ENCODE measurements at regions not wholly inside any gene's neighbourhood (a gene's known extent, or its start where the extent isn't known, plus 50 kb on each side); places are given as distances from the start of the nearest gene placed in this dataset.

DNA sequence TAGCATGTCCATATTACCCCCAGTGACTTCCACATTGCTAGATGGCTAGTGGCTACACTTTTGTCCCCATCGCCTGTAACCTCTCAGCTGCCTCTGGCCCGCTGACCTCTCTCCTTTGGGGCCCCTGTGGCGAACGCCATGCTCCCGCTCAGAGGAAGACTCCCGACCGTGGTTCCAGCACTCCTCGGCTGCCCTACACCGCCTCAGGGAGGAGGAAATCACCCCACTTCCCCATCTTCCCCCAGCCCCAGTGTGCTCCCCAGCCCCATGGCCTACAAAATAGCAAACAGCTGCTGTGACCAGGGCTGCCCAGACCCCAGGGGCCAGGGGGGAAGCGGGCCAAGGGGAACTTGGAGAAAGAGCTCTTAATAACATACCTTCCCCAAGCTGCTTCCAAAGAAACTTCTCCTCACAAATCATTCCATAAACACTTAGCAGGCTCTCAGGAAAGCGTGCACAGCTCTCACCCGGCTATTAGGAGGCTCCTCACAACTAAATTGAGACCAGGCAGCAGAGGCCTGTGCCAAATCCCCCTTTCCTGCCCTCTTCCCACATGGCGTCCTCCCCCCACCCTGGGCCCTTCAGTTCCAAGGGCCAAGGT is 63.5 kb upstream of the WNT11 start:
- TF ChIP-seq CTCF (IDR thresholded peaks at IDR 0.05) (no peak), POLR2AphosphoS5 (IDR thresholded peaks at IDR 0.05; ENCODE audit: low read depth, low read length) (no peak), SIN3A (IDR thresholded peaks at IDR 0.05; ENCODE audit: borderline replicate concordance, insufficient read depth, low read depth, low read length) (no peak)
- TF ChIP-seq, protein P1, sequence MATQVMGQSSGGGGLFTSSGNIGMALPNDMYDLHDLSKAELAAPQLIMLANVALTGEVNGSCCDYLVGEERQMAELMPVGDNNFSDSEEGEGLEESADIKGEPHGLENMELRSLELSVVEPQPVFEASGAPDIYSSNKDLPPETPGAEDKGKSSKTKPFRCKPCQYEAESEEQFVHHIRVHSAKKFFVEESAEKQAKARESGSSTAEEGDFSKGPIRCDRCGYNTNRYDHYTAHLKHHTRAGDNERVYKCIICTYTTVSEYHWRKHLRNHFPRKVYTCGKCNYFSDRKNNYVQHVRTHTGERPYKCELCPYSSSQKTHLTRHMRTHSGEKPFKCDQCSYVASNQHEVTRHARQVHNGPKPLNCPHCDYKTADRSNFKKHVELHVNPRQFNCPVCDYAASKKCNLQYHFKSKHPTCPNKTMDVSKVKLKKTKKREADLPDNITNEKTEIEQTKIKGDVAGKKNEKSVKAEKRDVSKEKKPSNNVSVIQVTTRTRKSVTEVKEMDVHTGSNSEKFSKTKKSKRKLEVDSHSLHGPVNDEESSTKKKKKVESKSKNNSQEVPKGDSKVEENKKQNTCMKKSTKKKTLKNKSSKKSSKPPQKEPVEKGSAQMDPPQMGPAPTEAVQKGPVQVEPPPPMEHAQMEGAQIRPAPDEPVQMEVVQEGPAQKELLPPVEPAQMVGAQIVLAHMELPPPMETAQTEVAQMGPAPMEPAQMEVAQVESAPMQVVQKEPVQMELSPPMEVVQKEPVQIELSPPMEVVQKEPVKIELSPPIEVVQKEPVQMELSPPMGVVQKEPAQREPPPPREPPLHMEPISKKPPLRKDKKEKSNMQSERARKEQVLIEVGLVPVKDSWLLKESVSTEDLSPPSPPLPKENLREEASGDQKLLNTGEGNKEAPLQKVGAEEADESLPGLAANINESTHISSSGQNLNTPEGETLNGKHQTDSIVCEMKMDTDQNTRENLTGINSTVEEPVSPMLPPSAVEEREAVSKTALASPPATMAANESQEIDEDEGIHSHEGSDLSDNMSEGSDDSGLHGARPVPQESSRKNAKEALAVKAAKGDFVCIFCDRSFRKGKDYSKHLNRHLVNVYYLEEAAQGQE (IDR thresholded peaks at IDR 0.05; ENCODE audit: insufficient read depth in 1 of 2, low read depth in 2 of 2, low read length in 1 of 2): no peak
